AG10803 (cell line): ENCODE measurements at regions not wholly inside any gene's neighbourhood (a gene's known extent, or its start where the extent isn't known, plus 50 kb on each side); places are given as distances from the start of the nearest gene placed in this dataset.

ENCODE experiments used
- DNase-seq: peaks from one replicate; pipeline ENCODE4 v3.0.0; 2010; ENCODE audit warnings: low read depth
- H3K4me3 ChIP-seq: 2 replicates; pipeline ENCODE4 v1.5.1; 2011; ENCODE audit warnings: mild to moderate bottlenecking, low read length, control low read depth
- CTCF ChIP-seq: conservative IDR thresholded peaks from 2 replicates; pipeline ENCODE4 v1.5.1; 2011; ENCODE audit warnings: mild to moderate bottlenecking, low read length, control low read depth, inconsistent platforms

GRCh38 chr4:106493086-106493485 lies 124.5 kb upstream of the GIMD1 start:
- no peak for TF ChIP-seq CTCF
- DNase-seq, result peak; percentile 33
- H3K4me3 ChIP-seq, result no peak overlapping the region

GRCh38 chr4:106486533-106486932 lies 118.0 kb upstream of the GIMD1 start:
- TF ChIP-seq CTCF, result no peak
- DNase-seq, result no peak
- no peak overlapping the region for H3K4me3 ChIP-seq

GRCh38 chr4:106481801-106482200 lies 113.2 kb upstream of the GIMD1 start:
- no peak for DNase-seq

DNA sequence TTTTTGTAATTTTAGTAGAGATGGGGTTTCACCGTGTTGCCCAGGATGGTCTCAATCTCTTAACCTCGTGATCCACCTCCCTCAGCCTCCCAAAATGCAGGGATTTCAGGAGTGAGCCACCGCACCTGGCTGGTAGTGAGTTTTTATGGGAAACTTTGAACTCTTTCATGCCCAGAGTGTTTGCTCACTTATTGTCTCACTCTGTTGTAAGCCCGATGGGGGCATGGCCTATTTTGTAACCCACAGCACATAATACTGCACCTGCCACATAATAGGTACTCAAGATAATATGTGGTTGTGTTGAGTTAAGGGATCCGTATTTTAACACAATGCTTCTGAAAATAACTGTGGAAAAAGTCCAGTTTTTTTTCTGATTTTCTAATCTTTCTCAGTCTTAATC lies 109.6 kb upstream of the GIMD1 start:
- no peak for TF ChIP-seq CTCF
- DNase-seq, result no peak
- no peak overlapping the region for H3K4me3 ChIP-seq

More at GRCh38 chr4:106481801-106482200, 113.2 kb upstream of the GIMD1 start:
- TF ChIP-seq CTCF, result no peak
- H3K4me3 ChIP-seq, result no peak overlapping the region

DNA sequence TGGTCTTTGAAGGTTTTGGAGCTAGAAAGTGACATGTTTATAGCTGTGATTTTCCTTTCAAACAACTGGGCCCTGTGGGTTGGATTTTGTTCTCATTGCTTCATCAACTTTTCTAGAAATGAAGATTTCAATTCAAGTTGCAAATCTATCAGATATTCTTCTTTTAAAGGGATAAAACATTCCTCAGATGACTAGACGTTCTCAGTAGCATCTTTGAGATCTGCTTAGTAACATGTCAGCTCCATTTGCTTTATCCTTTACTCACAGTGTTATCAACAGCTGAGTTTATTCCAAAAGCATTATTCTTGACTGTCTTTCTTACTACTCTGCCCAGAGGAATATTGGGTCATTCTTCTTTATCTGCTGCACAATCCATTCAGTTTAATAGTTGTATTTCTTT lies 108.2 kb upstream of the GIMD1 start:
- TF ChIP-seq CTCF, result no peak
- no peak overlapping the region for H3K4me3 ChIP-seq
- no peak for DNase-seq

DNA sequence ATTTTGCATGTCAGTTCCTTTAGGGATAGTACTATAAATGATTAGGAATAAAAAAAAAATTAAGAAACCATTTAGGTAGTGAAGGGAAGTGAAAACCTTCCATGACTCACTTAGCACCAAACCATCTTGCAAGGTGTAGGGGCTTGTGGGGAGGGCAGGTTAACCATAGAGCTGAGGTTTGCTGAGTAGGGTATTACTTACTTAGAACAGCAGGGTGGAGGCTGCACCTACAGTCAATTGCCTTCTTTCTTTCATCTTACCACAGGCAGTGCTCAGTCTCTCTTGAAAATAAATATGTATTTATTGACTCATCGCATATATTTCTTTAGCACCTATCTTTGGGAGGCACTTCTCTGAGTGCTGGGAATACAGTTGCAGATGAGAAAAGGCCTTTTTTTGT lies 104.9 kb upstream of the GIMD1 start:
- no peak overlapping the region for H3K4me3 ChIP-seq
- no peak for DNase-seq
- TF ChIP-seq CTCF, result no peak

GRCh38 chr4:106471151-106471550 lies 102.6 kb upstream of the GIMD1 start:
- H3K4me3 ChIP-seq, result no peak overlapping the region
- no peak for DNase-seq

More at GRCh38 chr4:106471151-106471550, 102.6 kb upstream of the GIMD1 start:
- no peak for TF ChIP-seq CTCF
